ENCODE measurements at regions not wholly inside any gene's neighbourhood (a gene's known extent, or its start where the extent isn't known, plus 50 kb on each side); places are given as distances from the start of the nearest gene placed in this dataset.

GRCh38 chr1:239956263-239956662 is 135.4 kb upstream of the FMN2 start:
- TF ChIP-seq EP300 (IDR thresholded peaks at IDR 0.05) (no peak), CTCF (IDR thresholded peaks at IDR 0.05) (no peak), POLR2A (IDR thresholded peaks at IDR 0.05) (no peak), POLR2AphosphoS5 (IDR thresholded peaks at IDR 0.05) (no peak)

Data from suprapubic skin (tissue), 4 donors.